K562 (cell line): ENCODE measurements at regions not wholly inside any gene's neighbourhood (a gene's known extent, or its start where the extent isn't known, plus 50 kb on each side); places are given as distances from the start of the nearest gene placed in this dataset.

Experiments used
- ATAC-seq: fragments of 200-7000 bp; cut with Tn5 transposase; 3 replicates; pipeline ENCODE4 v1.9.1; 2020; ENCODE audit warnings: moderate library complexity
- BruUV-seq: library from RNA; stranded (reverse); fragments of 400-500 nt; replicated peaks from 2 replicates; lab custom pipeline; 2021; lab: Mats Ljungman, UMichigan
- CTCF ChIA-PET: fragments of 300-600 bp; formaldehyde crosslinking; extraction: SDS; loops from one replicate; lab custom pipeline; 2021; ENCODE audit warnings: low intra/inter-chr PET ratio; lab: Yijun Ruan, JAX
- POLR2A ChIA-PET: fragments of 300-600, 350-650 bp; sonication (Branson Sonifier 250); formaldehyde crosslinking; extraction: SDS; loops from one replicate; lab custom pipeline; 2021; ENCODE audit warnings: antibody characterized with exemption, inconsistent platforms; lab: Yijun Ruan, JAX
- DNase-seq, 4 experiments: peaks; one replicate each; pipeline versions ENCODE4 v3.0.0 to v3.0.0-alpha.2; 2011 to 2018; ENCODE audit warnings: low spot score in 3 of 4, mixed read lengths in 3 of 4; ENCODE audit errors: extremely low read depth in 1 of 4
- FAIRE-seq: peaks from 2 replicates; lab custom pipeline; 2011; peaks lifted over from hg19 to GRCh38; lab: Jason Lieb, UNC
- H2AFZ ChIP-seq: 2 replicates; pipeline ENCODE4 v1.6.0; 2011; ENCODE audit warnings: low read depth, low read length, control low read depth, inconsistent platforms
- H3K27ac ChIP-seq: fragments of 200-600 bp; 3 replicates; pipeline ENCODE4 v1.8.0; 2011; ENCODE audit warnings: low read depth, mild to moderate bottlenecking, control low read depth, inconsistent platforms, low read length, moderate library complexity, mixed read lengths; ENCODE audit errors: extremely low read depth
- H3K27me3 ChIP-seq, 2 experiments: fragments of 300-600 bp in 1 of 2; 2 replicates in 1 of 2; 3 replicates in 1 of 2; pipeline versions ENCODE4 v1.6.0 to v1.8.0; 2011; ENCODE audit warnings: inconsistent platforms in 2 of 2, low read length in 2 of 2, mild to moderate bottlenecking in 1 of 2, mixed read lengths in 1 of 2, moderate library complexity in 1 of 2; ENCODE audit not compliant: control insufficient read depth in 2 of 2, insufficient read depth in 2 of 2
- H3K36me3 ChIP-seq: fragments of 300-600 bp; 3 replicates; pipeline ENCODE4 v1.8.0; 2011; ENCODE audit warnings: mild to moderate bottlenecking, low read length, inconsistent platforms; ENCODE audit not compliant: control insufficient read depth, insufficient read depth
- H3K4me1 ChIP-seq, 2 experiments: fragments of 200-600 bp in 1 of 2; replicated peaks in 1 of 2; 2 replicates in 1 of 2; 3 replicates in 1 of 2; pipeline versions ENCODE4 v1.5.1 to v1.8.0; 2011; ENCODE audit warnings: inconsistent platforms in 2 of 2, low read length in 2 of 2, mild to moderate bottlenecking in 1 of 2, mixed read lengths in 1 of 2, moderate library complexity in 1 of 2; ENCODE audit not compliant: control insufficient read depth in 2 of 2, insufficient read depth in 2 of 2
- H3K4me2 ChIP-seq: 2 replicates; pipeline ENCODE4 v1.6.1; 2011; ENCODE audit warnings: low read length, control low read depth, inconsistent platforms, mixed read lengths; ENCODE audit not compliant: insufficient read depth
- H3K4me3 ChIP-seq: fragments of 200-600 bp; sonication (generic), shearing (Covaris generic); 2 replicates; pipeline ENCODE4 v1.5.1; 2016; ENCODE audit warnings: control low read depth, inconsistent platforms
- H3K79me2 ChIP-seq: fragments of 200-600 bp; 3 replicates; pipeline ENCODE4 v1.8.0; 2011; ENCODE audit warnings: low read length, inconsistent platforms; ENCODE audit not compliant: control insufficient read depth, insufficient read depth
- H3K9ac ChIP-seq, 2 experiments: 2 replicates each; pipeline versions ENCODE4 v1.6.0 to v1.6.1; 2011; ENCODE audit warnings: low read depth in 2 of 2, low read length in 2 of 2, control low read depth in 1 of 2, inconsistent platforms in 1 of 2, mild to moderate bottlenecking in 1 of 2, mixed read lengths in 1 of 2; ENCODE audit not compliant: insufficient read depth in 1 of 2
- H3K9me1 ChIP-seq: one replicate; pipeline ENCODE4 v1.6.0; 2011; ENCODE audit warnings: inconsistent platforms, mild to moderate bottlenecking, low read length, moderate library complexity; ENCODE audit not compliant: control insufficient read depth, insufficient read depth
- H3K9me3 ChIP-seq: replicated peaks from 2 replicates; pipeline ENCODE4 v1.5.1; 2011; ENCODE audit warnings: low read depth, low read length, inconsistent platforms; ENCODE audit not compliant: control insufficient read depth, insufficient read depth
- H4K20me1 ChIP-seq: replicated peaks from 2 replicates; pipeline ENCODE4 v1.6.1; 2011; ENCODE audit warnings: low read length, inconsistent platforms, mixed read lengths; ENCODE audit not compliant: control insufficient read depth, insufficient read depth
- ARNT ChIP-seq, 2 experiments: fragments of 450-650 bp; IDR thresholded peaks; 2 replicates each; pipeline ENCODE4 v1.6.1; 2016; ENCODE audit warnings: mild to moderate bottlenecking in 1 of 2
- BDP1 ChIP-seq: IDR thresholded peaks from 3 replicates; pipeline ENCODE4 v1.6.1; 2011; ENCODE audit not compliant: insufficient read length, insufficient read depth
- CXXC5 ChIP-seq: fragments of 250-450 bp; sonication (Bioruptor Pico); IDR thresholded peaks from 2 replicates; pipeline ENCODE4 v1.8.0; 2022; ENCODE audit warnings: inconsistent platforms, mild to moderate bottlenecking, moderate library complexity
- DNMT1 ChIP-seq: fragments of 450-650 bp; IDR thresholded peaks from 2 replicates; pipeline ENCODE4 v1.6.1; 2016; ENCODE audit warnings: antibody characterized with exemption, mild to moderate bottlenecking
- ELK3 ChIP-seq: fragments of 450-650 bp; formaldehyde crosslinking; IDR thresholded peaks from 2 replicates; pipeline ENCODE4 v1.4.0; 2020; ENCODE audit warnings: mild to moderate bottlenecking
- EP400 ChIP-seq: fragments of 450-650 bp; IDR thresholded peaks from 2 replicates; pipeline ENCODE4 v1.6.1; 2017; ENCODE audit warnings: antibody characterized with exemption, mild to moderate bottlenecking, moderate library complexity
- ESRRA ChIP-seq: fragments of 450-650 bp; IDR thresholded peaks from 2 replicates; pipeline ENCODE4 v1.6.1; 2014; ENCODE audit warnings: low read depth, mild to moderate bottlenecking, moderate library complexity, borderline replicate concordance
- FOXA3 ChIP-seq, 2 experiments: fragments of 450-650 bp in 1 of 2; sonication (generic) in 1 of 2; formaldehyde crosslinking; IDR thresholded peaks in 1 of 2; conservative IDR thresholded peaks in 1 of 2; 2 replicates each; pipeline versions ENCODE4 v1.4.0 to v1.8.0; 2020 to 2022; ENCODE audit warnings: mild to moderate bottlenecking in 2 of 2, missing genetic modification reagents in 1 of 2
- GATA2 ChIP-seq: sonication (generic); formaldehyde crosslinking; IDR thresholded peaks from 2 replicates; pipeline ENCODE4 v1.4.0; 2020; ENCODE audit warnings: mild to moderate bottlenecking, missing genetic modification reagents
- KLF10 ChIP-seq: fragments of 250-450 bp; sonication (Bioruptor Pico); IDR thresholded peaks from 2 replicates; pipeline ENCODE4 v1.6.1; 2021; ENCODE audit warnings: matching md5 sums
- MTF1 ChIP-seq: fragments of 250-450 bp; sonication (Bioruptor Pico); IDR thresholded peaks from 2 replicates; pipeline ENCODE4 v1.9.0; 2021; ENCODE audit warnings: moderate library complexity, mild to moderate bottlenecking, inconsistent platforms, borderline replicate concordance
- POLR2AphosphoS5 ChIP-seq: IDR thresholded peaks from 2 replicates; pipeline ENCODE4 v1.6.1; 2011; ENCODE audit warnings: mild to moderate bottlenecking, low read depth, low read length, moderate library complexity; ENCODE audit not compliant: control insufficient read depth, insufficient read depth
- SIX5 ChIP-seq, 2 experiments: IDR thresholded peaks; 2 replicates each; pipeline ENCODE4 v1.6.1; 2011; ENCODE audit warnings: low read length in 2 of 2, borderline replicate concordance in 1 of 2, low read depth in 1 of 2, mild to moderate bottlenecking in 1 of 2, moderate library complexity in 1 of 2; ENCODE audit not compliant: insufficient read depth in 1 of 2
- SRF ChIP-seq, 2 experiments: fragments of 250-450, 450-650 bp in 1 of 2; sonication (Bioruptor Pico) in 1 of 2; sonication (generic) in 1 of 2; formaldehyde crosslinking; IDR thresholded peaks; 2 replicates each; pipeline versions ENCODE4 v1.5.0 to v1.5.1; 2020 to 2022; ENCODE audit warnings: mild to moderate bottlenecking in 1 of 2, missing genetic modification reagents in 1 of 2
- TFE3 ChIP-seq: fragments of 450-650 bp; formaldehyde crosslinking; IDR thresholded peaks from 2 replicates; pipeline ENCODE4 v1.4.0; 2020; ENCODE audit warnings: mild to moderate bottlenecking, mixed read lengths
- ZKSCAN3 ChIP-seq: fragments of 250-450 bp; sonication (Bioruptor Pico); IDR thresholded peaks from 2 replicates; pipeline ENCODE4 v1.4.0; 2020
- WGBS: fragments of 100-300 bp; shearing (Covaris generic); methylation state at CpG from one replicate; pipeline ENCODE4 v1.1.6; 2016; ENCODE audit warnings: low coverage, mixed read lengths; ENCODE audit not compliant: insufficient coverage; ENCODE audit errors: missing lambda C conversion rate; 5-methylcytosine and 5-hydroxymethylcytosine counted together
- in situ Hi-C: fragments of 300-500 bp; cut with MboI; formaldehyde crosslinking; loops from 4 replicates; pipeline ENCODE4 v1.15.0; 2018; ENCODE audit warnings: inconsistent platforms, mixed read lengths
- intact Hi-C: fragments of 100-400 bp; cut with micrococcal nuclease; formaldehyde crosslinking; loops from 2 replicates; pipeline ENCODE4 v1.14.2; 2022
- TF ChIP-seq, protein P1 (sequence below): fragments of 450-650 bp; IDR thresholded peaks from 2 replicates; pipeline ENCODE4 v1.6.1; 2018; ENCODE audit not compliant: partially characterized antibody

- intact Hi-C loops = no loop called here
- ChIA-PET CTCF (no interaction called here), POLR2A (interaction anchor here (1.2 kb wide), 1 partner anchor 12 kb away, joined by 4 read pairs; no protein-coding TSS in a partner anchor)
- BruUV-seq = no TSS peak
- ATAC-seq = no peak
- no peaks in the 10 kb centered on the region for H3K4me1 ChIP-seq
- no peak for DNase-seq
- no peaks in the 10 kb centered on the region for H3K79me2 ChIP-seq
- no peaks in the 10 kb centered on the region for H4K20me1 ChIP-seq
- no peak overlapping the region for H3K27ac ChIP-seq
- no peaks in the 10 kb centered on the region for H3K36me3 ChIP-seq
- H3K9ac ChIP-seq = no peak overlapping the region
- 0% methylated on average over 2 of the region's 2 CpGs for WGBS
- H3K4me3 ChIP-seq = no peak overlapping the region
- H2AFZ ChIP-seq = no peak overlapping the region
- no peak overlapping the region for H3K4me2 ChIP-seq
- in situ Hi-C loops = no loop called here
- no peak for FAIRE-seq
- H3K9me3 ChIP-seq = no peaks in the 10 kb centered on the region
- no peaks in the 10 kb centered on the region for H3K9me1 ChIP-seq
- peaks cover 0 to 18% of the 10 kb centered on the region in 2 experiments; a peak in 2 of 5 replicates for H3K27me3 ChIP-seq
- TF ChIP-seq ESRRA (no peak), TFE3 (CRISPR knock-in tag) (no peak), GATA2 (no peak), KLF10 (no peak), CXXC5 (no peak), BDP1 (no peak), EP400 (no peak), SIX5 (IDR thresholded peaks at IDR 0.05; ENCODE audit: borderline replicate concordance in 1 of 2, insufficient read depth in 1 of 2, low read depth in 1 of 2, low read length in 2 of 2) (no peak), ARNT (IDR thresholded peaks at IDR 0.05) (no peak), DNMT1 (no peak), ZKSCAN3 (CRISPR knock-in tag) (no peak), FOXA3 (CRISPR knock-in tag; conservative IDR thresholded peaks at IDR 0.05 in 1 of 2, IDR thresholded peaks at IDR 0.05 in 1 of 2) (no peak), ELK3 (CRISPR knock-in tag) (no peak), POLR2AphosphoS5 (no peak), MTF1 (CRISPR knock-in tag) (no peak), SRF (CRISPR knock-in tag; IDR thresholded peaks at IDR 0.05) (no peak)
- TF ChIP-seq, protein P1, sequence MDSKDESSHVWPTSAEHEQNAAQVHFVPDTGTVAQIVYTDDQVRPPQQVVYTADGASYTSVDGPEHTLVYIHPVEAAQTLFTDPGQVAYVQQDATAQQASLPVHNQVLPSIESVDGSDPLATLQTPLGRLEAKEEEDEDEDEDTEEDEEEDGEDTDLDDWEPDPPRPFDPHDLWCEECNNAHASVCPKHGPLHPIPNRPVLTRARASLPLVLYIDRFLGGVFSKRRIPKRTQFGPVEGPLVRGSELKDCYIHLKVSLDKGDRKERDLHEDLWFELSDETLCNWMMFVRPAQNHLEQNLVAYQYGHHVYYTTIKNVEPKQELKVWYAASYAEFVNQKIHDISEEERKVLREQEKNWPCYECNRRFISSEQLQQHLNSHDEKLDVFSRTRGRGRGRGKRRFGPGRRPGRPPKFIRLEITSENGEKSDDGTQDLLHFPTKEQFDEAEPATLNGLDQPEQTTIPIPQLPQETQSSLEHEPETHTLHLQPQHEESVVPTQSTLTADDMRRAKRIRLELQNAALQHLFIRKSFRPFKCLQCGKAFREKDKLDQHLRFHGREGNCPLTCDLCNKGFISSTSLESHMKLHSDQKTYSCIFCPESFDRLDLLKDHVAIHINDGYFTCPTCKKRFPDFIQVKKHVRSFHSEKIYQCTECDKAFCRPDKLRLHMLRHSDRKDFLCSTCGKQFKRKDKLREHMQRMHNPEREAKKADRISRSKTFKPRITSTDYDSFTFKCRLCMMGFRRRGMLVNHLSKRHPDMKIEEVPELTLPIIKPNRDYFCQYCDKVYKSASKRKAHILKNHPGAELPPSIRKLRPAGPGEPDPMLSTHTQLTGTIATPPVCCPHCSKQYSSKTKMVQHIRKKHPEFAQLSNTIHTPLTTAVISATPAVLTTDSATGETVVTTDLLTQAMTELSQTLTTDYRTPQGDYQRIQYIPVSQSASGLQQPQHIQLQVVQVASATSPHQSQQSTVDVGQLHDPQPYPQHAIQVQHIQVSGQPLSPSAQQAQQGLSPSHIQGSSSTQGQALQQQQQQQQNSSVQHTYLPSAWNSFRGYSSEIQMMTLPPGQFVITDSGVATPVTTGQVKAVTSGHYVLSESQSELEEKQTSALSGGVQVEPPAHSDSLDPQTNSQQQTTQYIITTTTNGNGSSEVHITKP = no peak
Observed at GRCh38 chr2:172311921-172312345, 115.5 kb upstream of the ITGA6 start.
